ENCODE measurements at regions not wholly inside any gene's neighbourhood (a gene's known extent, or its start where the extent isn't known, plus 50 kb on each side); places are given as distances from the start of the nearest gene placed in this dataset.

DNA sequence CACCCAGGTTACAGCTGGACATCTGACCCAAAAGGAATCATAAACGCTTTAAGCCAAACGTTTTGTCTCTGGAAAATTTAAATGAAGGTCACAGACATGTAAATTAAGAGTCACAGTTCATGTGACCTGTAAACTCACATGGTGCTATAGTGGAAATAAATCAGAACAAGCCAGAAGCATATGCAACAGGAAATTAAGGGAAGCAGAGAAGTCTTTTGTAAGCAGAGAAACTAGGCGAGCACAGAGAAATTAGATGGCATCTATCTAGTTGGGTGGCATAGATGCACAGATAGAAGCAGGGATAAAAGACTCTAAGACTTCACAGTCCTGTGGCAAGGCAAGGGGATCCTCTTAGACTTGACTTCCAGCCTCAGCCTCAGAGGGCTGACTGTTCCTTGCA is 264.8 kb downstream of the GASK1B start:
- TF ChIP-seq, protein P1, sequence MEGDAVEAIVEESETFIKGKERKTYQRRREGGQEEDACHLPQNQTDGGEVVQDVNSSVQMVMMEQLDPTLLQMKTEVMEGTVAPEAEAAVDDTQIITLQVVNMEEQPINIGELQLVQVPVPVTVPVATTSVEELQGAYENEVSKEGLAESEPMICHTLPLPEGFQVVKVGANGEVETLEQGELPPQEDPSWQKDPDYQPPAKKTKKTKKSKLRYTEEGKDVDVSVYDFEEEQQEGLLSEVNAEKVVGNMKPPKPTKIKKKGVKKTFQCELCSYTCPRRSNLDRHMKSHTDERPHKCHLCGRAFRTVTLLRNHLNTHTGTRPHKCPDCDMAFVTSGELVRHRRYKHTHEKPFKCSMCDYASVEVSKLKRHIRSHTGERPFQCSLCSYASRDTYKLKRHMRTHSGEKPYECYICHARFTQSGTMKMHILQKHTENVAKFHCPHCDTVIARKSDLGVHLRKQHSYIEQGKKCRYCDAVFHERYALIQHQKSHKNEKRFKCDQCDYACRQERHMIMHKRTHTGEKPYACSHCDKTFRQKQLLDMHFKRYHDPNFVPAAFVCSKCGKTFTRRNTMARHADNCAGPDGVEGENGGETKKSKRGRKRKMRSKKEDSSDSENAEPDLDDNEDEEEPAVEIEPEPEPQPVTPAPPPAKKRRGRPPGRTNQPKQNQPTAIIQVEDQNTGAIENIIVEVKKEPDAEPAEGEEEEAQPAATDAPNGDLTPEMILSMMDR (IDR thresholded peaks at IDR 0.05; ENCODE audit: control insufficient read depth, insufficient read depth, low read depth, low read length, missing control alignments) = no peak
- no peak for DNase-seq (ENCODE audit: low read depth)
- no peak overlapping the region for H3K4me3 ChIP-seq (ENCODE audit: control insufficient read depth, low read depth, low read length)

DNA sequence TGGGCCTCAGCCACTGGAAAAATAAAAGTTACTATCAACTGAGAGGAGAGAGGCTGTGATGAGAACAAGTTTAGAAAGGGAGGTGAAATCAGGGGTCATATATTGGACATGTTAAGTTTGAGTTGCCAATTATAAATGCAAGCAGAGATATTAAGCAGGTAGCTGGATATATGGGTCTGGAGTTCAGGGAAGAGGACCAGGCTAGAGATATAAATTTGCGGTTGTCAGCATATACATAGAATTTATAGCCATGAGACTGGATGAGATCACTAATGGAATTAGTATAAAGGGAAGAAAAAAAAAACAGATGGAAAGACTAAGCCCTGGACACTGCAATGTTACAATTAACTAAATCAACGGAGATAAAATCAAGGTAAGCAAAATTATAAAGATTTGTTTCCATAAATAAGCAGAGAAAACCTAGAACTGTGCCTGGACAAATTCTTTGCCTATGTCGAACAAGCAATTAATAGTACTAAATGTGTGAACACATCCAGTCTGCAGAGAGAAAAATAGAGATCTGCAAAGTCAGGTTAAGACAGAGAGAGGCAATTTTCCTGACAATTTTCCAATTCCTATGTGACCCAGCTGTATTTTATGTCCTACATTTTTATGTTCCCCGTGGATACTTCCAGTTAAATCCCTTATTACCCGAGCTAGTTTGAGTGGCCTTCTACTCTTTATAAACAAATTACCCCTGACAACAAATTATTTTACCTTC is 265.4 kb downstream of the GASK1B start:
- DNase-seq (ENCODE audit: low read depth) = no peak
- no peak overlapping the region for H3K4me3 ChIP-seq (ENCODE audit: control insufficient read depth, low read depth, low read length)
- TF ChIP-seq, protein P1 (IDR thresholded peaks at IDR 0.05; ENCODE audit: control insufficient read depth, insufficient read depth, low read depth, low read length, missing control alignments) = no peak

DNA sequence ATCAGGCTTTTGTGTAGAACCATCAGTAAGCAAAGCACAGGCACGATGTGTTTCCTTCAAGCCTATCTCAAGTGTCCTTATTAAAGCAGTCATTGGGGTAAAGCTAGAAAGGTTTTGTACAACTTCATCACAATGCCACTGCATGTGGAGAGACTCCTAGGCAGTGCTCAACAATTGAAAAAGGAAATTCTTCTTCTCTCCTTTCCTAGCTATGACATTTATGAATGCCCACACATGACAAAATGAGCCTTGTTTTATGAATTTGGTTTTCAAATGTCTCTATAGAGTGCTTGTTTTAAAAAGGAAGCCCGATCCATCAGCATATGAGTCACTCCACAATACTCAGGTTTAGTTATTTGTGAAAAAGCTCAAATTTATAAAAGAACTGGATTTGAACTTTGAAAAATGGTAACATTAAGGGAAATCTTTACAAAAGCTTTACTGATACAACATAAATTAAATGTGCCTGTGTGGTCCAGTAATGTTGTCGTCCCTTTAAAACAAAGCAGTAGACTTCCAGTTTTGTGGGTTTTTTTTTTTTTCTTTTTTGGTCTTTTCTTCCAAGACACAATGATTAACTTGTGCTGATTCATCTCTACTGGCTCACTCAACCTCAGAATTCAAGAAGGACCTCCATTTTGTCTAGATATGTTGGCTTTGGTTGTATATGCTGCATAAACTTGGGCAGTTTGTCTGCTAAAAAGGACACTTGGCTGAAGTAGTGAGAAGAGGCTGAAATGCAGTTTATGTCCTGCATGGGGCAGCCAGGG is 273.8 kb downstream of the GASK1B start:
- no peak overlapping the region for H3K4me3 ChIP-seq (ENCODE audit: control insufficient read depth, low read depth, low read length)
- no peak for DNase-seq (ENCODE audit: low read depth)
- TF ChIP-seq, protein P1 (IDR thresholded peaks at IDR 0.05; ENCODE audit: control insufficient read depth, insufficient read depth, low read depth, low read length, missing control alignments) = no peak

DNA sequence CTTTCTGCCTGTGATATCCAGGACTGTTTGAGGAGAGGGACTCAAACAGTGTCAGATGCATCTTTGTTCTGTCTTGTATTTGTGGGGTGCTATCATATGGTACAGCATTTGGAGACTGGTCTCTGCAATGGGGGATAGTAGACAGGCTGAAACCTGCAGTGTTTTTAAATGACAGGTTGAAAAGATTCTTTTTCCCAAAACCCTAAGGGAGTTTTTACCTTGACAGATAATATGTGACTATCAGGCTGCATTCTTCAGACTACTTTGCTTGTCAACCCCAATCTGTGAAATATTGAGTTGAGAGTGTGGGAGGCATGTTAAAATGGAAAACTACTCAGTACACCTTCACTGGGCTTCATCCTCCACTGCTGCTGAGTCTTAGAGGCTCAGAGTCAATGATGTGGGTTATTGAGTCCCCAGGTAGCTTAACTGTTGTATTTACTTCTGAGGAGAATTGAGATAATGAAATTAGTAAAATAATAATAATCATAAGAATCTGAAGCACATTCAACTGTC is 274.9 kb downstream of the GASK1B start:
- DNase-seq (ENCODE audit: low read depth) = no peak
- no peak overlapping the region for H3K4me3 ChIP-seq (ENCODE audit: control insufficient read depth, low read depth, low read length)
- TF ChIP-seq, protein P1 (IDR thresholded peaks at IDR 0.05; ENCODE audit: control insufficient read depth, insufficient read depth, low read depth, low read length, missing control alignments) = no peak

DNA sequence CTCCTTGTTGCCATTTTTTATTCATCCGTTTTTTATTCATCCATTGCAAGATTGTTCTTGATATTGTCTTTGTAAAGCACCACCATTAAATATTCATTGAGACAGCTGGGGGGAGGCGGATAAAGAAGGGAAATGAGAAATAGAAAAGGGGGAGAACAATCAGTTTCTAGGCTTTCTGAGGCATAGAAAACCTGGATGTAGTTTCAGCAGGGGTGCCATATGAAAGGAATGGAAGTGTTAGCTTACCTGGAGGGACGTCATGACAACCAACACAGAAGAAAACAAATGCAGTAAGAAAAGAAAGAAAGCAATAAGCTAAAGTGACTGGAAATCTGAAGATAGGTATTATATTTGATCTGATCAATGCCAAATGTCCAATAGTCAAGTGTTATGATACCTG is 276.1 kb downstream of the GASK1B start:
- H3K4me3 ChIP-seq (ENCODE audit: control insufficient read depth, low read depth, low read length) = no peak overlapping the region
- TF ChIP-seq, protein P1 (IDR thresholded peaks at IDR 0.05; ENCODE audit: control insufficient read depth, insufficient read depth, low read depth, low read length, missing control alignments) = no peak
- no peak for DNase-seq (ENCODE audit: low read depth)

DNA sequence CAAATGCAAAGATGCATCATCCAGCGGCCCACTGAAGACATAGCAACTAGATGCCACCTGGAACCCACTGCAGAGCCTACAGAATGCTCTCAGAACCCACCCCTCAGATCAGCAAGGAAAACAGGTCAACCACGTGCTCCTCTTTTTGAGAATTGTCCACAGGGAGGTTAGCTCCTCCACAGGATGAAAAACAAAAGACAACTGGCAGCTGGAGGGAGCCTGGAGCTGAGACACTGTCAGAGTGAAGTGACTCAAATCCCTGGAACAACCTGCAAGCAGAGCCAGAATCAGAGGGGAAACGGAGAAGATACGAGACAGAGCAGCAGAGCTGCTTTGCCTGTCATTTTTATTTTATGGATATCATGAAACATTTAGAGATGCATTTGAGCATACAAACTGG is 277.6 kb downstream of the GASK1B start:
- H3K4me3 ChIP-seq (ENCODE audit: control insufficient read depth, low read depth, low read length) = no peak overlapping the region
- TF ChIP-seq, protein P1 (IDR thresholded peaks at IDR 0.05; ENCODE audit: control insufficient read depth, insufficient read depth, low read depth, low read length, missing control alignments) = no peak
- no peak for DNase-seq (ENCODE audit: low read depth)
